ENCODE measurements at regions not wholly inside any gene's neighbourhood (a gene's known extent, or its start where the extent isn't known, plus 50 kb on each side); places are given as distances from the start of the nearest gene placed in this dataset.

DNA sequence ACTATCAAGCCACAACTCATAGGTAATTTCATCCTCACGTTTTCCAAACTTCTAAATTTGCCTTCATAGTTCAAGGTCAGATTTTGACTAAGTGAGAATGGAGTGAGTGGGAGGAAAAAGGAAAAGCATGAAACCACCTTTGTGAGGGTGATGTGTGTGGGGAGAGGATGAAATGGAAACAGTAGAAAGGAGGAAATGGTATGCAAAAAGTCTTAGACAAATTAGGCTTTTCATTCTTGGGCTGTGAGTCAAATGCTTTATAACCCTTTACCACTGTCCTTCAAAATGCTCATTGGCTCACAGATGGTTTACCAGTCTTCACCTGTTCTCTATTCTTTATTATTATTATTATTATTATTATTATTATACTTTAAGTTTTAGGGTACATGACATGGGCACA, 127.2 kb downstream of the RAP2A start:
- TF ChIP-seq, protein P1, sequence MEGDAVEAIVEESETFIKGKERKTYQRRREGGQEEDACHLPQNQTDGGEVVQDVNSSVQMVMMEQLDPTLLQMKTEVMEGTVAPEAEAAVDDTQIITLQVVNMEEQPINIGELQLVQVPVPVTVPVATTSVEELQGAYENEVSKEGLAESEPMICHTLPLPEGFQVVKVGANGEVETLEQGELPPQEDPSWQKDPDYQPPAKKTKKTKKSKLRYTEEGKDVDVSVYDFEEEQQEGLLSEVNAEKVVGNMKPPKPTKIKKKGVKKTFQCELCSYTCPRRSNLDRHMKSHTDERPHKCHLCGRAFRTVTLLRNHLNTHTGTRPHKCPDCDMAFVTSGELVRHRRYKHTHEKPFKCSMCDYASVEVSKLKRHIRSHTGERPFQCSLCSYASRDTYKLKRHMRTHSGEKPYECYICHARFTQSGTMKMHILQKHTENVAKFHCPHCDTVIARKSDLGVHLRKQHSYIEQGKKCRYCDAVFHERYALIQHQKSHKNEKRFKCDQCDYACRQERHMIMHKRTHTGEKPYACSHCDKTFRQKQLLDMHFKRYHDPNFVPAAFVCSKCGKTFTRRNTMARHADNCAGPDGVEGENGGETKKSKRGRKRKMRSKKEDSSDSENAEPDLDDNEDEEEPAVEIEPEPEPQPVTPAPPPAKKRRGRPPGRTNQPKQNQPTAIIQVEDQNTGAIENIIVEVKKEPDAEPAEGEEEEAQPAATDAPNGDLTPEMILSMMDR (IDR thresholded peaks at IDR 0.05) = no peak
- TF ChIP-seq POLR2AphosphoS5 (IDR thresholded peaks at IDR 0.05; ENCODE audit: insufficient read depth in 1 of 2, low read depth in 1 of 2) (no peak), POLR2A (IDR thresholded peaks at IDR 0.05) (no peak)

Data from vagina (tissue), 2 donors.